SJSA1 (cell line): ENCODE measurements at regions not wholly inside any gene's neighbourhood (a gene's known extent, or its start where the extent isn't known, plus 50 kb on each side); places are given as distances from the start of the nearest gene placed in this dataset.
A peak's percentile ranks its signal among the peaks of the same experiment; 100 is the strongest.
"Not testable (repeated sequence)": the region's sequence is repeated elsewhere in the genome, so short reads cannot be mapped to it uniquely, and the experiment has no call there.

Experiments
- DNase-seq, 2 experiments: peaks; one replicate each; pipeline ENCODE4 v3.0.0-alpha.2; 2015 to 2020; ENCODE audit warnings: low spot score in 2 of 2, low read depth in 1 of 2
- H3K27ac ChIP-seq: fragments of 250-450 bp; sonication (Bioruptor Pico); 2 replicates; pipeline ENCODE4 v1.5.1; 2020; ENCODE audit warnings: mild to moderate bottlenecking, moderate library complexity
- H3K27me3 ChIP-seq: fragments of 250-450 bp; sonication (Bioruptor Pico); replicated peaks from 2 replicates; pipeline ENCODE4 v1.5.1; 2020; ENCODE audit warnings: mild to moderate bottlenecking, moderate library complexity
- H3K36me3 ChIP-seq: fragments of 250-450 bp; sonication (Bioruptor Pico); 2 replicates; pipeline ENCODE4 v1.5.1; 2020; ENCODE audit warnings: mild to moderate bottlenecking
- H3K4me1 ChIP-seq: fragments of 250-450 bp; sonication (Bioruptor Pico); replicated peaks from 2 replicates; pipeline ENCODE4 v1.6.1; 2021; ENCODE audit warnings: mild to moderate bottlenecking
- H3K4me3 ChIP-seq: fragments of 250-450 bp; sonication (Bioruptor Pico); 2 replicates; pipeline ENCODE4 v1.5.1; 2020; ENCODE audit warnings: mild to moderate bottlenecking
- H3K9me3 ChIP-seq: fragments of 250-450 bp; sonication (Bioruptor Pico); replicated peaks from 2 replicates; pipeline ENCODE4 v1.5.1; 2020; ENCODE audit warnings: mild to moderate bottlenecking

DNA sequence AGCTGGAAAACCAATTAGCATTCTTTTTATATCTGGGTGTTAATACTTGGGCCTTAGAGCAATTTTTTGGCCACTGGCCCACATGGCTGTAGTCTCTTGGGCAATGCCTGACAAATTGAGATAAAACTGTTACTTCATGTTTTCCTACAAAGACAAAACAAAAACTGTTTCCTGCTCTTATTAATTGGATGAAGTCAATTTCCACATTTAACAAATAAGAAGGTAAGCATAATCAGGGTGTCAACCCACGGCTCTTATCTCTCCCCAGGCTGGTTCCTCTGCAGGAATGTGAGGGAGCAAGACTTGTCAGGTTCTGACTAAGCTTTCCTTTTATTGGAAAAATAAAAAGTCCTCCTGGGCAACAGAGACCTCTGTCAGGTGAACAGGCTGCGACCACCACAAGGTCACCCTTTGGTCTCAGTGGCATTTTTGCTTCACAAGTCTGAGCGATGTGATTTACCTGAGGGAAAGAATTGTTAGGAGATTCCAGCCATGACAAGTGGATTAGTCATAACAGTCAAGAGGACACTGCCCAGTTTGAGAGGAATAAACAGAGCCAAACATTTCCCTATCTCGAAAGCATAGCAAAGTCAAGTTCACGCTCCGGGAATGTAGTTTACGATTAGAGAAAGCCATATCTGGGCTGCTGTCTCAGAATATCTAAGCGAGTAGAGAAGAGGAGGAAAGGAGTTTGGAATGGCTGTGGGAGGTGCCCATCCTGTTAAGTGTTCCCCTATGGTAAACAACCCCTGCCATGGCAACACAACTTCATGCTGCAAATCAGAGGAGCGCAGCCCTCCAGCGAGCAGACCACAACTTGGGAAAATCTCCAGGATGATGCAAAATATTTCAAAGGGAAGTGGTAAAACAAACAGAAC lies 144.4 kb downstream of the TES start:
- DNase-seq, result peak; percentile 96 to 98
- Histone ChIP-seq H3K4me1 (peaks cover 50% of the 10 kb centered on the region), H3K4me3 (peak overlapping the region; percentile 8), H3K27ac (peak overlapping the region; percentile 86), H3K27me3 (no peaks in the 10 kb centered on the region), H3K9me3 (no peaks in the 10 kb centered on the region), H3K36me3 (no peaks in the 10 kb centered on the region)

DNA sequence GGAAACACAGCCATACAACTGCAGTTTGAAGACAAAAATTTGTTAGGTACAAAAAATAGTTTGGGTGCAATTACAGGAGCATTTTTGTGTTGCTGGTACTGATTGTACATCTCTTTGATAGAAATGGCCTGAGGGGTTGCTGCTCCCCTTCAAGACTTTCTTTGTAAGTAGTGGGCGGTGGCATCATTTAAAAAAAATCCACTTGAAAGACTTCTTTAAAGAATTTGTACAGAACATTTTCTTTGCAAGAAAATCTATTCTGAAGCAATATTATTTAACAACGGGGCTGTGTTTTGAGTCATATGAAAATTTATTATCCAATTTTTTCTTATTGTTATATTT lies 144.1 kb upstream of the CAV2 start:
- Histone ChIP-seq H3K4me3 (peak overlapping the region; percentile 8), H3K27ac (peak overlapping the region; percentile 86), H3K36me3 (no peaks in the 10 kb centered on the region), H3K9me3 (no peaks in the 10 kb centered on the region), H3K27me3 (no peaks in the 10 kb centered on the region), H3K4me1 (peaks cover 50% of the 10 kb centered on the region)
- DNase-seq, result no peak

DNA sequence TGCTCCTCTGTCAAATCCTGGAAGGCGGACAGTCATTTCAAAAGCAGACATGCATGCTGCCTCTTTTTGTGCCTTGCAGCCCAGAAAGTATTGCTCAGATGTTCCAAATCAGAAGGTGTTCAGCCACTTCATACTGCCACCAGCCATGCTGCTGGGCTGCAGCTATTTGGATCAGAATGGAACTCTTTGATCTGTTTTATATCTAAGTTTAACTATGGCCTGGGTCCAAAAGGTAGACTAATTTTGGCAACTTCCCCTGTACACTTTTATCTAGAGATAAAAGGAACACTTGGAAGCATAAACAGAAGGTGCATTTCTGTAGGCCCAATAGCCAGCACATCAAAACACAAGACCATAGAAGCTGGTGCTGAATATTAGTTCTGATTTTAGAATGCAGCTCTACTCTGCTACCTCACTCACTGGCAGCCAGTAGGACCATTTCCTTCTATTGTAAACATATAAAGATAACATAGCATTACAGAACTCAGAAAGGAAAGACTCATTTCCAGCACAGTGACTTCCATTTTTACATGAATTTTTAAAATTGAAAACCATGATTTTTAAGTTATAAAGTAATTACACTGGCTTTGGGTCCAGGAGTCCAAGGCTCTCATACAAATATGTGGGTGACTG lies 143.1 kb upstream of the CAV2 start:
- no peaks in the 10 kb centered on the region for H3K36me3 ChIP-seq

DNA sequence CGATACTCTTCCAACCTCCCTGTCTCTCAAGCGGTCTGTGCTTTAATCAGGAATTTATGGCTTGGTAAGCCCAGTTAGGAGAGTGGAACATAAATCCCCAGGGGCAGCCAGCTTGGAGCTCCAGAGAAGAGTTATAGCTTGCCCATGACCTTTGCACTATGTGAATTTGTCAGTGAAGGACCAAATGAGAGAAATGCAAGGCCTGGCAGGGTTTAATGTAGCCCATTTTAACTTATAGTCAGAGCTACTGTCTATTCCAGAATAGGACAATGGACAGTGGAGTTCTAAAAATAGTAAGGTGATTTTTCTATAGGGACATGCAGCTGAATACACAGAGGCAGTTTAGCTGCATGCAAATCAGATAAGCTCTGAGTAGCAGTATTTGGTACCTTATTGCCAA lies 142.6 kb upstream of the CAV2 start:
- H3K27ac ChIP-seq, result peak overlapping the region; percentile 86
- H3K4me3 ChIP-seq, result no peak overlapping the region
- H3K36me3 ChIP-seq, result no peaks in the 10 kb centered on the region
- no peaks in the 10 kb centered on the region for H3K27me3 ChIP-seq
- H3K9me3 ChIP-seq, result no peaks in the 10 kb centered on the region
- DNase-seq, result no peak
- peaks cover 50% of the 10 kb centered on the region for H3K4me1 ChIP-seq

More for the DNA sequence above, 143.1 kb upstream of the CAV2 start:
- Histone ChIP-seq H3K27me3 (no peaks in the 10 kb centered on the region), H3K27ac (peak overlapping the region; percentile 86), H3K9me3 (no peaks in the 10 kb centered on the region), H3K4me1 (peaks cover 50% of the 10 kb centered on the region), H3K4me3 (no peak overlapping the region)
- no peak for DNase-seq

DNA sequence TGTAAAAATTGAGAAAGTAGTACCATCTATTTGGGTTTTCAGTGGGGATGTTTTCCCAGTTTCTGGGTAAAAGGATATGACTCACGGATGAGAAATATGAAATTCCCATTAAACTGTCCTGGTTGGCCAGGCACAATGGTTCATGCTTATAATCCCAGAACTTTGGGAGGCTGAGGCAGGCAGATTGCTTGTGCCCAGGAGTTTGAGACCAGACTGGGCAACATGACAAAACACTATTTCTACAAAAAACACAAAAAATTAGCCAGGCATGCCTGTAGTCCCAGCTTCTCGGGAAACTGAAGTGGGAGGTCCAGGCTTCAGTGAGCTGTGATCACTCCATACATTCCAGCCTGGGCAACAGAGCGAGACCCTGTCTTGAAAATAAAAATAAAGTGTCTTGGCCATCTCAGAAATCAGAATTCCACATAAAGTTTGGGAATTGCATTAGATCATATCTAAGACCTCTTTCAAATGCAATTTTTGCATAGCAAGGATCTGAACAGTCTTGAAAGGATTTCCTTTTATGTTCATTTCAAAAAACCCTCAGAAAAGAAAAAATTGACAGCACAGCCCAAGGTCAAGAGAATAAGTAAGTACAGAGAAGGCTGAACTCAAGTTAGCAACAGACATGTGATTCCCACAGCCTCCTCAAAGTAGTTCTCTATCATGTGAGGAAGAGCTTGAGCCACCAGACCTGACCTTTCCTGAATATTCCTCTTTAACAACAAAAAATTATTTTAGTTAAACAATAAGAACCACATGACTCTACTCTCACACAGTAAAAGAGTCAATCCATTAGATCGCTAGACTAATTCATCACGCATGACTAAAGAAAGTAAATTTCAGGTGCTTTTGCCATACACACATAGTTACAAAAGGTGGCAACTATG lies 141.5 kb upstream of the CAV2 start:
- H3K4me1 ChIP-seq, result peaks cover 50% of the 10 kb centered on the region

DNA sequence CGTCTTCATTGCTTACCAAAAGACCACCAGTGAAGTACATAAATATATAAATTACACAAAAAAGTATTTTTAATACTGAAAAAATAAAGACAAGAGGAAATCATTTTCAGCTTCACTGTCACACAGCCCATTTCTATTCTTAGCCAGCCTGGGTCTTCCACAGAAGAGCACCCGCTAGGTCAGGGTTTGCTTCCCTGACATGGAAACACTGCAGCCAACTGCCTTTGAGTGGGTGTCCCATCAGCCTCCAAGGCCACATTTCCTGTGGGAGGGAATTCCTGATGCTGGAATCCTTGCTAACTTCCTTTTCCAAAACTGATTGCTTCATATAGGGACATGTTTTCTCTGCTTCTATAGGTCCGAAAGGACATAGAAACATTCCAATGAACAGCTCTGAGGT lies 137.8 kb upstream of the CAV2 start:
- DNase-seq, result no peak
- Histone ChIP-seq H3K4me1 (peaks cover 27% of the 10 kb centered on the region), H3K27ac (no peak overlapping the region), H3K27me3 (no peaks in the 10 kb centered on the region), H3K9me3 (no peaks in the 10 kb centered on the region), H3K36me3 (no peaks in the 10 kb centered on the region), H3K4me3 (no peak overlapping the region)

More for the DNA sequence above, 141.5 kb upstream of the CAV2 start:
- Histone ChIP-seq H3K9me3 (no peaks in the 10 kb centered on the region), H3K4me3 (no peak overlapping the region), H3K27me3 (no peaks in the 10 kb centered on the region), H3K27ac (peak overlapping the region; percentile 86), H3K36me3 (no peaks in the 10 kb centered on the region)
- DNase-seq, result peak in 1 of 2 experiments; percentile 42

DNA sequence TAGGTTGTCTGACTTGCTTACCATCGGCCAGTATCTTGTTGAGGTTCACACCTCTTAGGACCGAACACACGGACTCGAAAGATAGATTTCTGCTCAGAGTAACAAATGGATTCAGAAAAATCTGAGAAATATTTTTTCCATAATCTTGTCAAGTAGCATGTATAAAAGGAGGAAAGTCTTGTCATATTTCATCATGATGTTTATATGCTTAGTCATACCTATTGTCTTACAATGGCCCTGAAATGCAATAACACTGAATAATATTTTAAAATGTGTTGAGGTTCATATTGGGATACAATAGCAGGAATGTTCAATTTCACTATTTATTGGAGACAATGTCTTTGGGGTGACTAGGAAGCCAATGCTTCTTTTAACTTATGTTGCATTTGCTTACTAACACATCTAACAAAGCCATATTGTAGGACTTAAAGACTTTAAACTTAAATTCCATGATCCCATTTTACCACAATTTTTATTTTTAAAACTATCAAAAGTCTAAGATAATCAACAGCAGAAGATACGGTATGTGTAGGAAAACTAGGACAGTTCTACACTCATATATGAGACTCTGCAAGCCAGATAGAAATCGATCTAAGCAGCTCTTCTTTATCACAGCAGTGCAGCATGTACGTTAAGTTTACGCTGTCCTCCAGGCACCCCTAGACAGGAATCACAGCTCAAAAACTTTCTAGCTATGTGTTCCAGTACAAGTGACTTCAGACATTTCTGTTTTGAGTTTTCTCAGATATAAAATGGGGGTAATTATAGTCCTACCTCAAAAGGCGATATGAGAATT lies 135.7 kb upstream of the CAV2 start:
- no peaks in the 10 kb centered on the region for H3K27me3 ChIP-seq
- H3K4me3 ChIP-seq, result no peak overlapping the region
- H3K27ac ChIP-seq, result no peak overlapping the region
- no peaks in the 10 kb centered on the region for H3K36me3 ChIP-seq
- H3K9me3 ChIP-seq, result no peaks in the 10 kb centered on the region
- peaks cover 8% of the 10 kb centered on the region for H3K4me1 ChIP-seq
- no peak for DNase-seq

DNA sequence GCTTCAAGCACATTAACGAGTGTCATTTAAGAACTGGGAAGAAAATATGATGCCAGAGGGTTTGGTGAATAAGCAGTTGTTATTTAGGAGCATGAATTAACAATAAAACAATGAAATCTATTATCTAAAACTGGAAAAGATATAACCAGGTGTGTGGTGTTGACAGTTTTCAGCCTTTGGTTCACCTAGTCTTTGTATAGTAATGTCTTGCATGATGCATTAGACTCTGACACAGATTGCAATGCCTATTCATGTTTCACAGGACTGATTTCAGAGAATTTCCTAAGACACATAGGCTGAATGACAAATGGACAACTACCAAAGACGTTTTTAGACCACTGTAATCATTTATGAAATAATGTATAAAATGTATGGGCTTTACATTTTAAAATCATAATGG lies 135.1 kb upstream of the CAV2 start:
- Histone ChIP-seq H3K4me1 (peaks cover 8% of the 10 kb centered on the region), H3K27ac (no peak overlapping the region), H3K9me3 (no peaks in the 10 kb centered on the region), H3K36me3 (no peaks in the 10 kb centered on the region), H3K27me3 (no peaks in the 10 kb centered on the region), H3K4me3 (no peak overlapping the region)
- no peak for DNase-seq

DNA sequence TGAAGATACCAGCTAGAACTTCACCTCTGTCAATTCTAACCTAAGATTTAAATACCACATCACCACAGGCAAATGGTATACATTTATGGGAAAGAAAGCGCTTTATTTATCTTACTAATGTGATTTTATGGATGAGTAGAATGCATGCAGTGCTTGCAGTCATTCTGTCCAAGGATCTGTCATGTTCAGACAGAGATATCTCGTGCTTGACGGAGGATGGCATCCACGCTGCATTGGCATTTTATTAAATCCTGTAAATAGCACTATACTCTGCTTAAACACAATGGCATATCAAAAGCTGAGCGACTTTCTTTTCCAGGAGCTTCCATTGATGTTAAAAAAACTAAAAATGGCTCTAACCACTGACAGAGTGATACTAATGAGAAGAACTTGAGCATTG lies 133.7 kb upstream of the CAV2 start:
- DNase-seq, result no peak
- H3K27ac ChIP-seq, result no peak overlapping the region
- H3K9me3 ChIP-seq, result no peaks in the 10 kb centered on the region

DNA sequence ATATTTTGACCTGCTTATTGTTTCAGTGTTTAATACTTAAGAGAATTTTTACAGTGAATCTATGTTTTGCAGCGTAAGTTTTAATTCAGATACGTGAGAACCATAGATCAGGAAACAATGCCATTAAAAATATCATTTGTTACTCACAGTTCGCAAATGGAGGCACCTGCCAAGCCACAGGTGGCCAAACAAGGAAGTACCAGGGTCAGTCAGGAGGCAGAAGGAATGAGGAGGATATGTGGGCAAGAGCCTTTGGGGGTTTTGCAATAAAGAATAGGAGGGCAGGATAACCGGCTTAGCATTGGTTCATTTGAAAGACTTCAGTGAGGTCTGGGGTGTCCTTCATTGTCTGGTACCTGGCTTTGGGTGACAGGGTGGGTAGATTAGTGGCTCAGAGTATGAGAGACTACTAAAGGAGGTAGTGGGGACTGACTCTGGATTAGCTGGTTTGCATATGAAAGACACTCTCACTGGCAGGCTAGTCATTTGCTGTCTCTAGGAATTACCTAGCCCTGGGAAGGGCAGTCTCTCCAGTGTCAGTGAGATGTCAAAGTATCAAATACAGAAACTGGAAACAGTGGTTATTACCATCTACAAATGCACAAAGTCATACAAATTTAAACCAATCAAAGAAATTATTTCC lies 132.2 kb upstream of the CAV2 start:
- Histone ChIP-seq H3K9me3 (no peaks in the 10 kb centered on the region), H3K27me3 (no peaks in the 10 kb centered on the region), H3K4me3 (no peak overlapping the region), H3K4me1 (peaks cover 8% of the 10 kb centered on the region), H3K36me3 (no peaks in the 10 kb centered on the region), H3K27ac (no peak overlapping the region)
- no peak for DNase-seq

More for the DNA sequence above, 133.7 kb upstream of the CAV2 start:
- H3K4me3 ChIP-seq, result no peak overlapping the region
- H3K27me3 ChIP-seq, result no peaks in the 10 kb centered on the region
- H3K4me1 ChIP-seq, result peaks cover 8% of the 10 kb centered on the region
- H3K36me3 ChIP-seq, result no peaks in the 10 kb centered on the region

DNA sequence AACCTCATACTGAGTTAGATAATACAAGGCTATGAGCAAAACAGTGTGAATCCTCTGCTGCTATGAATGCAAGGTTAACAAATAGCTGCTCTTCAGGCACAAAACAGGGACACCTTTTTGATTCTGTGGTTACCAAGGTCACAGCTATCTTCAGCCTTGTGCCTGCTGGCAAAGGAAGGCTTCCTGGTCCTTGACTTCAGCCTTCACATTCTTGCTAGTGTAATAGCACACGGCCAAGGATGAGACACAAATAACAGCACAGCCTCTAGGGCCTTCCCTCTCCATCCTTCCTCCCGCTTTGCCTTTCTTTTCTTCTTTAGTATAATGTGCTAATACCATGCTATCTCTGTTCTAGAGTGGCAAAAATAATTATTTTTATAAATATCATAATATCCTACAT lies 130.6 kb upstream of the CAV2 start:
- Histone ChIP-seq H3K27ac (no peak overlapping the region), H3K27me3 (no peaks in the 10 kb centered on the region), H3K36me3 (no peaks in the 10 kb centered on the region), H3K4me3 (no peak overlapping the region), H3K4me1 (no peaks in the 10 kb centered on the region; the same call in 1 of the 2 replicates), H3K9me3 (no peaks in the 10 kb centered on the region)
- no peak for DNase-seq

DNA sequence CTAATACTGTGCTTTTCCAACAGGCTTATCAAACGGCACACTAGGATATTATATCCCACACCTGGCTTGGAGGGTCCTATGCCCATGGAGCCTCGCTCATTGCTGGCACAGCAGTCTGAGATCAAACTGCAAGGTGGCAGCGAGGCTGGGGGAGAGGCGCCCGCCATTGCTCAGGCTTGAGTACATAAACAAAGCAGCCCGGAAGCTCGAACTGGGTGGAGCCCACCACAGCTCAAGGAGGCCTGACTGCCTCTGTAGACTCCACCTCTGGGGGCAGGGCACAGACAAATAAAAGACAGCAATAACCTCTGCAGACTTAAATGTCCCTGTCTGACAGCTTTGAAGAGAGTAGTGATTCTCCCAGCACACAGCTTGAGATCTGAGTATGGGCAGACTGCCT lies 128.0 kb upstream of the CAV2 start:
- H3K27me3 ChIP-seq, H3K27ac ChIP-seq, H3K9me3 ChIP-seq, H3K4me1 ChIP-seq, H3K4me3 ChIP-seq, DNase-seq, H3K36me3 ChIP-seq: not testable (repeated sequence)

DNA sequence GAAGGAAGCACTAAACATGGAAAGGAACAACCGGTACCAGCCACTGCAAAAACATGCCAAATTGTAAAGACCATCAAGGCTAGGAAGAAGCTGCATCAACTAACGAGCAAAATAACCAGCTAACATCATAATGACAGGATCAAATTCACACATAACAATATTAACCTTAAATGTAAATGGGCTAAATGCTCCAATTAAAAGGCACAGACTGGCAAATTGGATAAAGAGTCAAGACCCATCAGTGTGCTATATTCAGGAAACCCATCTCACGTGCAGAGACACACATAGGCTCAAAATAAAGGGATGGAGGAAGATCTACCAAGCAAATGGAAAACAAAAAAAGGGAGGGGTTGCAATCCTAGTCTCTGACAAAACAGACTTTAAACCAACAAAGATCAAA lies 126.3 kb upstream of the CAV2 start:
- H3K4me1 ChIP-seq, H3K4me3 ChIP-seq, DNase-seq, H3K27ac ChIP-seq, H3K9me3 ChIP-seq, H3K27me3 ChIP-seq, H3K36me3 ChIP-seq: not testable (repeated sequence)
